AG09319 (cell line): ENCODE measurements at regions not wholly inside any gene's neighbourhood (a gene's known extent, or its start where the extent isn't known, plus 50 kb on each side); places are given as distances from the start of the nearest gene placed in this dataset.

ENCODE experiments used
- DNase-seq: peaks from one replicate; pipeline ENCODE4 v3.0.0-alpha.2; 2010; ENCODE audit warnings: low read depth; ENCODE audit errors: extremely low read depth
- CTCF ChIP-seq: IDR thresholded peaks from 2 replicates; pipeline ENCODE4 v1.5.1; 2011; ENCODE audit warnings: low read depth, mild to moderate bottlenecking, inconsistent platforms, low read length, moderate library complexity

DNA sequence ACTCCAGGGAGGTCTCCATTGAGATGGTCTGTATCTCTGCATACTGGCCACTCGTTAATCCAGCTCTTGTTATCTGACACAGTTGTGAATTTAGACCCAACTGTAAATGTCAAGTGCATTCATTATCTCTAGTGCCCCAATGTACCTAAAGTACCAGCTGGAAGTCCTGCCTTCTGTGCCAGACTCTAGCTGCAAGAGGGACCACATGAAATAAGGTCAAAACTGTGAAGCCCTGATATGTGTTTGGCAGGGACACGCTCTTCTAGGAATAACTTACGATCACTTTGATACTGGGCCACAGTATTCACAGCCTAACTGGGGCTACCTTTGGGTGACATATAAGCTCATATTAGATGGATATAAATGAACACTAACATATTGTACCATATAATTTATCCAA, 268.5 kb downstream of the LRIG3 start:
- no peak for DNase-seq
- TF ChIP-seq CTCF, result no peak

DNA sequence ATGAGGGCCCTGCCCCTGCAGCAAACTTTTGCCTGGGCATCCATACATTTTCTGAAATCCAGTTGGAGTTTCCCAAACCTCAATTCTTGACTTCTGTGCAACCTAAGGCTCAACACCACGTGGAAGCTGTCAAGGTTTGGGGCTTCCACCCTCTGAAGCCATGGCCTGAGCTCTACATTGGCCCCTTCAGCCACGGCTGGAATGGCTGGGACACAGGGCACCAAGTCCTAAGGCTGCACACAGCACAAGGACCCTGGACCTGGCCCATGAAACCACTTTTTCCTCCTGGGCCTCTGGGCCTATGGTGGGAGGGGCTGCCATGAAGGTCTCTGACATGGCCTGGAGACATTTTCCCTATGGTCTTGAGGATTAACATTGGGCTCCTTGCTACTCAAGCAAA, 266.3 kb downstream of the LRIG3 start:
- no peak for DNase-seq
- TF ChIP-seq CTCF, result no peak

GRCh38 chr12:58655375-58655774, 264.9 kb downstream of the LRIG3 start:
- no peak for DNase-seq
- TF ChIP-seq CTCF, result no peak

GRCh38 chr12:58656254-58657009, 263.9 kb downstream of the LRIG3 start:
- no peak for TF ChIP-seq CTCF

GRCh38 chr12:58657190-58657589, 263.1 kb downstream of the LRIG3 start:
- no peak for TF ChIP-seq CTCF
- no peak for DNase-seq

More at GRCh38 chr12:58656254-58657009, 263.9 kb downstream of the LRIG3 start:
- DNase-seq, result no peak

DNA sequence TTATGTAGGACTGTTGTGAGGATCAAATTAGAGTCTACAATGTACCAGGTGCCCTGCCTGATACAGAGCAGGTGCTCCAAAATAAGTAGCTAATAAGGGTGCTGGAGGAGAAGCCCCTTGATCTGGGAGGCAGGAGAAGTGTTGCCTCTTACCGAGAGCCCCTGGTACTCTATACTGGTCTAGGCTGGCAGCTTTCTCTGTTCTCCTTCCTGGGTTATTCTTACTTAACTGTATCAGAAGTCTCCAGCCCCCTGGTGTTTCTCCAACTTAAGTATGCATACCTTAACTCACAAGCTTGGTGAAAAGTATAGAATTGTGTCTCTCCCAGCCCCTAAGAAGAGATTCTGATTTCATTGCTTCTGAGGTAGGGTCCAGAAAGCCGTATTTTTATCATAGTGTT, 254.9 kb downstream of the LRIG3 start:
- no peak for TF ChIP-seq CTCF
- DNase-seq, result no peak

- DNase-seq, result no peak
- no peak for TF ChIP-seq CTCF
These were observed 252.1 kb downstream of the LRIG3 start for GRCh38 chr12:58668233-58668632.
